HG03097 (cell line): ENCODE measurements at regions not wholly inside any gene's neighbourhood (a gene's known extent, or its start where the extent isn't known, plus 50 kb on each side); places are given as distances from the start of the nearest gene placed in this dataset.

Experiments used
- ATAC-seq: cut with Tn5 transposase; IDR thresholded peaks from one replicate; pipeline ENCODE4 v1.9.1; 2021; ENCODE audit not compliant: unreplicated experiment, low FRiP score

DNA sequence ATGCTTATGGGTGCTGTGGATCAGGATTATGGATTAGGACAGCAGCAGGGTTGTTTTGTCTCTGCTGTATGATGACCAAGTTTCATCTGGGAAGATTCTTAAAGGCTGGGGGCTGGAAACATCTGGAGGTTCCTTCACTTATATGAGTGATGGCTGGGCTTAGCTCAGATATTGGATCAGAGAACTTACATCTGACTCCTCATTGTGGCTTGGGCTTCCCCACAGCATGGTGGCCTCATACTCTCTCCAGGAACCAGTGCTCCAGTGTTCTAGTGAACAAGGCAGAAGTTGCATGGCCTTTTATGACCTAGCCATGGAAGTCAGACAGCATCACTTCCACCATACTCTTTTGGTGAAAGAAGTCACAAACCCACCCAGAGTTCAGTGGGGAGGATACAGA, 336.1 kb upstream of the TBX3 start:
- no peak for ATAC-seq

DNA sequence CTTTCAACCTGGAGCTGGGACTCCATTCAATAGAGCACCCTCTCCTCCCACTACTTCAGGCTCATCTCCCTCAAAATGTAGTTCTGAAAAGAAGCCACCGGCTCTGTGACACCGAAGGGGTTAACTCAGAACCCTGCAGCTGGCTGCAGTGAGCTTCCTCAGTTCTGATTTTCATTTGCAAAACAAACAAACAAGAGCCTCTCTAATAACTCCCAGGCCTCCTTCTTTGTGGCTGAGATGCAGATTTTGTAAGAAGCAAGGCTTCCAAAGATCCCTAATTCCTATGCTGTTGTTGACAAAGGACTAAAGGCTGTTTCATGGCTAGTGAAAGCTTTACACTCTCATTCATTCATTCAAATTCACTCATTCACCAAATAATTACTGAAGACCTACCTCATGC, 333.4 kb upstream of the TBX3 start:
- no peak for ATAC-seq

DNA sequence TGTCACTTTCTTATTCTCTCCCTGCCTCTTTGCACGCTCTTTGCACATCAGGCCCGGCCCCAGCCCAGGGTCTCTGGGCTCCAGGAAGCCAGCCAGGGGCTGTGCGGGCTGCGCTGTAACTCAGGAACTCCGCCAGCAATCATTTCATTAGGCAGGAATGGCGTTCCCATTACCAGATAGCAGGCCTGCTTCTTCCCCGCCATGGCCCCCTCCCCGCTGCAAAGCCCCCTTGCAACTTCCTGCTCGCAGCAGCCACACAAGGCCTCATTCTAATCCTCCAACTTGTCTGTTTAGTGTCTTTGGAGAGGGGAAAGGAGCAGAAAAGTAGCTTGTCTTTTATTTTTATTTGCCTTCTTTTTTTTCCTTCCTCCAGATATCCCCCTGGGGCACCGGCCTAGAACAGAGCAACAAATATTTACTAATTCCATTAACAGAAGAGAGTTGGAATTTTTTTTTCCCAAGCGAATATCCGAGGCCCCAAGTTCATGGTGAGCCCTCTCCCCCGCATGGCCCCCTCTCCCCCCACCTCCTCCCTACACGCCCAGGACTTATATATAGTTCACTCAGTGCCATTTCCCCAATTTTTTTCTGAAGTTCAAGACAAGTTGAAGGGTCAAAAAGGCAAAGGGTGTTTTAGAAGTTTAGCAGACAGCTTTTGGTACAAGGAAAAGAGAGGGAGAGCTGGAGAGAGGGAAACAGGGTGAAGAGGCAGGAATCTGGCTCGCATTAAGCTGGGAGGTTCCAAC, 329.4 kb upstream of the TBX3 start:
- no peak for ATAC-seq

DNA sequence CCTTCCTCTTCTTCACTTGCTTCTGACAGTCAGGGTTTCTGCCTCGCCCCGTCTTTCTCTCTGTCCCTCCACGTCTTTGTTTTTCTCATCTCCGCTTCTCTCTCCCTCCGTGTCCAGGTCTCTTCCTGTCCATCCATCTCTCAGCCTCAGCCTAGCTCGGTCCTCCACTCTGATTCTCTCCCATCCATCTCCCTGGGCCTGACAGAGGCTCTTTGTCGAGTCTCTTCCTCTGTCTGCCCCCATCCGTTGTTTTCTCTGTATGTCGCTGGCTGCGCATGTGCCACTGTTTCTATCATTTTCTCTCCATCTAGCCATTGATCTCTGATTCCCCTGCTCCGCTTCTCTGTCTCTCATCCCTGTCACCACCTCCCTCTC, 328.9 kb upstream of the TBX3 start:
- no peak for ATAC-seq

DNA sequence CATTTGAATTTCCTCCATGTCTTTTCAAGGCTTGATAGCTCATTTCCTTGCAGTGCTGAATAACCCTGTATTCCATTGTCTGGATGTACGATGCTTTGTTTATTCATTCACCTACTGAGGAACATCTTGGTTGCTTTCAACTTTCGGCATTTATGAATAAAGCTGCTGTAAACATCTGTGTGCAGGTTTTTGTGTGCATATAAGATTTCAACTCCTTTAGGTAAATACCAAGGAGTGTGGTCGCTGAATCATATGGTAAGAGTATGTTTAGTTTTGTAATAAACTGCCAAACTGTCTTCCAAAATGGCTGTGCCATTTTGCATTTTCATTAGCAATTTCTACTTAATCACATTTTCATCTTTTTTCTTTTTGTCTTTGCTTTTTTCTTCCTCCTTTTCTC, 327.7 kb upstream of the TBX3 start:
- ATAC-seq, result no peak

DNA sequence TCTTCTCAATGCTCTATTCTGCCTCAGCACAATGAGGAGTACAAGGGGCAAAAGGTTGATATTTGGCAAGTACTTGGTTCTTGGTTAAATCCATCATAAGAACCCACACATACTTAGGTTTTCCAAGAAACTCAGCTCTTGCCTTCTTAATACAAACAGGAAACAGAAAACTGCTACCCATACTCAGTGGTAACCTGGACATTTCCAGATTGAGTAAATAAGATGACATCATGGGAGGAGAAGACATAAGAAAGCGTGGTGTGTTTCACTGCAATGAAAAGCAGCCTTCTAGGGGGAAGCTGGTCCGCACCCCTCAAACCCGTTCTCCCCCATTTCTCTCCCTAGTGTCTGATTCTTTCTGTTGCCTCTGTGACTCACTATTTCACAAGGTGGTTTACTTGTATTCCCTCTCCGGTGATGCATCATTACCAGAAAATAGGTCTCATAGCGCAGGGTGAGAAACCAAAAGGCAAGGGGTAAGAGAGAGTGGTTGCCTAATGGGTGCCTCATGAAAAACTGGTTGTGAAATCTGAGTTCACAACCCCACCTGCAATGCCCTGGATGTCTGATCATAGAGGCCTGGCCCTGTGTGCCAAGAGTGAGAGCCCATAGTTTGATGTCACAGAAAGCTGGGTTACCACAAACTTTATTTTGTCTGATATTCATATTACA, 326.5 kb upstream of the TBX3 start:
- ATAC-seq, result no peak

DNA sequence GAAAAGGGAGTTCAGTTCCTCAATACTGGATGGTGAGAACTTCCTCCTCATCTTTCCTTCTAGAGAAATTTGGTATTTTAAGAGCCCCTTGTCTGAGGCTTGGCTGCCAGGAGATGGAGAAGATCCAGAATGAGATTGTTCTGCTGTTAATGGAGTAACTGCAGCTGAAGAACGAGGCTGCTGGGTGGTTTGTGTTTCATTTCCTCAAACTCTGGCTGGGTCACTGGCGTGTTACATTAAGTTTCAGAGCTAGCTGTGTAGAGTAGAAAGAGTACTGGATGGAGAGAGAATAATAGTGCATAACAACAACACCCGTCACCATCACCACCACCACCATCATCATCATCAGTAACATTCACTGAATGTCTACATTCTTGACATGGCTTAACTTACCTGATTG, 325.0 kb upstream of the TBX3 start:
- no peak for ATAC-seq

DNA sequence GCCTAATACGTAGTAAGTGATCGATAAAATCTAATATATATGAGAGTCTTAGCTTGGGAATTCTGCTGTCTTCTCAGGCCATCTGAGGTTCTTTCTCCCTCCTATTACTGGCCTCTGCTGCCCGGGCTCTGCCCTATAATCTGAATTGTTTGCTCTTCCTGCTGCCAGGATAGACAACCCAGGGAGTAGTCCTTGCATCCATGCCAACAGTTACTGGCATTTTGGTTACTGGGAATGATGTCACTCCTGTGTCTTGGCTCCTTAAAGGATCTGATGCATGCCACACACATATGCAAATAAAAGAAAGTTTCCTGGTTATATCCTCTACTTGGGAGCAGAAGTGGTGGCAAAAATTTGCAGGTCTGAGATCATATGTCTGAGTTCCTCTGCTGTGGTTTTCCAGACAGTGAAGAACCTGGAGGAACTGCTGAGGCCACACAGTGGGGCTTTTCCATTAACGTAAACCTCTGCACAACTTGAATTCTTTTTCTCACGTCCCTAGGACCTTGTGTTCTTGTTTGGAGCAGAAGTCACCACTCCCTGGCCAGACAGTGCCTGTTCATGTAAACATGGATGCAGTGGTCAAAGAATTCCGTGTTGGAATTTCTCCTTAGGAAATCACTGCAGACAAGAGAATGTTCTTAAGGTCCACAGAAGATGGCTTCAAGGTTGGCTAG, 320.6 kb upstream of the TBX3 start:
- ATAC-seq, result no peak

DNA sequence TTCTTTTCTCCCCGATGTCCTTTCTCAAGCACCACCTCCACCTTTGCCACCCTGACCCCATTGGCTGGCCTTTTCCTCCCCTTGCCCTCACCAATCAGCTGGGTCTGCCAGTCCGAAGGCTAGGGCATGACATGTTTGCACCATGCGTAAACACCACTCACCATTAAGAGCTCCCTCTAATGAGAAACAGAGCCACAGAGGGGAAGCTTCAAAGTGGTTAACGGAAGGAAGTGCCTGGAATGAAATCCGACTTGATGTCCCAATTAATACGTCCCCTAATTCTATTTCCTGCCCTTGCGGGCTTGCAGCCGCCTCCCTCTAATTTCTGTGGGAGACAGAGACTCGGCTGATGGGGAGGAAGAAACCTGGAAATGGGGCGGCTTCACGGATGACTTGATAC, 318.5 kb upstream of the TBX3 start:
- ATAC-seq, result no peak

DNA sequence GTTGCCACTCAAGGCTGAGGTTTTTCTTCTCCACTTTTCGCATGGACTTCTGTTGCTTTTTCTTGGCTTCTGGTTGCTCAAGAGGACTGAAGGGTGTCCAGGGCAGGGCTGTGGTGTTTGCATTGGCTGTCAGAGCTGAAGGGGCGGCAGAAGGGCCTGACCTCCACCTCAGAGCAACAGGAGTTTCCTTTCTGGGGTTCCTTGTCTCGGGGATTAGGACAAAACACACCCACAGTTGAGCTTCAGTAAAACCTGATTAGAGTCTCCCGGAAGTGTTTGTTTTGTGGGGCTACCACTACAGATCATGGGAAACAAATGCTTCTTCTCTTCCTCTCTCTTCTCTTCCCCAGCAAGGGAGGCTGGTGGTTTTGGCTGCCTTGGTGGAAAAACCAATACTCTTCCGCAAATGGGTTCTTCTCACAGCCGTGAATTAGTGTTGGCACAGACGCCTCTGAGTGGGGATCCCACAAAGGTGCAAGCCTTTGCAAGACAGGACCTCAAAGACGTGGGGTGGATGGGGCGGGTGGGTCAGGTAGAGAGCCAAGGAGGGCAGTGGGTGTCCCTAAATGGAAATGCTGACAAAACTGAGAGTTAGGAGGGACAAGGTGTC, 317.7 kb upstream of the TBX3 start:
- ATAC-seq, result no peak

DNA sequence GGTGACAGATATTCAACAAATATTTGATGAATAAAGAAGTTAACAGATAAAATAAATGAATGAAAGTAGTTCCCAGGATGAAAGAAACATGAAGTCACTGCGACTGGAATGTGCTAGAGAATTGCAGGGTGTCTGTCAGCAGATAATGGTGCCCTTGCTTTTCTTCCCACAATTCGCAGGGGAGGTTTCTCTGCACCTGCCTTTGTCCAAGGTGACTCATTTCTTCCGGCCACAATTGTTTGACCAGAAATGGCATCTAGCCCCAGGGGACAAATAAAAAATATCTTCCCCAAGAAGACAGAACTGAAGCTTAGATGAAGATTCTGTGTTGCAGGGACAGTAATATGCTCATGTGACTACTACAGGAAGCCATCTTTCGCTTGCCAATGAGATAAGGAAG, 316.1 kb upstream of the TBX3 start:
- ATAC-seq, result no peak

DNA sequence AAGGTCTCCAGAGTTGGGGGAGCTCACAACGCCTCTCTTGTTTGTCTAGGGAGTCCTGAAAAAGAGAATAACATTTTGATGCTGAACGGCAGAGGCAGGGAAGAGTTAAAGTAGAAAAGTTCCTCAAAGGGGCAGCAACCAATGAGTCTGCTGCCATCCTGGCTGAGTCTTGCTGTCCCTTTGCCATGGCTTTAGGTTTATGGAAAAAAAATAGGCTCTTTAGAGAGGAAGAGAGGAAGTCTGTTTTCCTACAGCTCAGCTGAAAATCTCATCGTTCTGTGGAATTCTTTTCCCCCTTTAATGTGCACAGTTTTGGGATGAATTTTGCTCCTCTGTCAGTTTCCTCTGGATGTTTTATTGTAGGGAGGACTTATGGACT, 314.8 kb upstream of the TBX3 start:
- ATAC-seq, result no peak

DNA sequence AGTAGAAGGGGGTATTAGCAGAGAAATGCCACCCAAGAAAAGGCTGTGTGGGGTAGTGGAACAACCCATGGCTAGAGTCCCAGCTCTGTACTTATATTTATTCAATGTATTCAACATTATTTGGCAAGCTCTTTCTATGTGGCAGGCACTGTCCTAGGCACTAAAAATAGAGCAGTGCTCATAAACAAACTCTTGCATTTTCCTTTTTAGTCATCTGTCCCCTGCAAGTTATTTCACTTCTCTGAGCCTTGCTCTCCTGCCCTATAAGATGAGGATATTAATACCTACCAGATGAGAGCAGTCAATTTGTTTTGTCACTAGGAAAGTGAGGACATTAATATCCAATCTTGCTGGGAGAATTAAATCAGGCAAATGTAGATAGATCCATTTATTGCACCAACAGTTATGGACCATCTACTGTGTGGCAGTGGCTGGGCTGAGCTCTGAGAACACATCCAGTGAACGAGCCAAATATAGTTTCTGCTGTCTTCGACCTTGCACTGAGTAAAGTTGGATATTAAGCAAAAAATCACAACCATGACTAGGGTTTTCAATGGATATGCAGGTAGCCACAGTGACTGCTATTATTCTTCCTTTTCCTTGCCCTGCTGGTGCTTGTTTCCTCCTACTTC, 314.3 kb upstream of the TBX3 start:
- ATAC-seq, result no peak

DNA sequence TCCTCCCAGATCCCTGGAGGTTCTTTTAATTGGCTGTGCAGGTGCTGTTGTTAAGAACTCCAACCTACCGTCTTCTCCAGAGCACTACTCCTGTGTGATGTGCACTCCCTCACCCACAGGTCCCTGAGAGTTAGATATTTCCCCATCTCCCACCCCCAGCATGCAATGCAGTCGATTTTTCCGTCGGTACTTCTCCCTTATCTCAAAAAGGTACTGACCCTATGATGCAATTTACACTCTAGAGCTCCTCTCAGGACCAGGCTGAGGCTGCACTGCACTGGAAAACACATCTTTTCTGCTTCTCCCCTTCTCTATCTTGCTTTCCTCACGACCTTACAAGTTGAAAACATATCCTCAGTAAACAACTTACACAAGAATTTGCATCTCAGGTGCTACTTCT, 312.4 kb upstream of the TBX3 start:
- no peak for ATAC-seq

DNA sequence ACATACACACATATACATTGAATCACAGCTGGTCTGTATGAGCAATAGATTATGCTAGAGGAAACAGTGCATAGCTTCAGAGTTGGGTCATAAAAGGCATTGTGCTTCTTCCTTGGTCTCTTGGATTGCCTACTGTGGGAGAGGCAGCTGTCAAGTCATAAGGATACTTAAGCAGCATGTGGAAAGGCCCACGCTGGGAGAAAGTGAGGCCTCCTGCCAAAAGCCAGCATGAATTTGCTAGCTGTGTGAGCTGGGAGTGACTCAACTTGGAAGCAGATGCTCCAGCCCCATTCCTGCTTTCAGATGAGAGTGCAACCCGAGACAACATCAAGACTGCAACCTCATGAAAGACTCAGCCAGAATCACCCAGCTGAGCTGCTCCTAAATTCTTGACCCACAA, 311.9 kb upstream of the TBX3 start:
- no peak for ATAC-seq

DNA sequence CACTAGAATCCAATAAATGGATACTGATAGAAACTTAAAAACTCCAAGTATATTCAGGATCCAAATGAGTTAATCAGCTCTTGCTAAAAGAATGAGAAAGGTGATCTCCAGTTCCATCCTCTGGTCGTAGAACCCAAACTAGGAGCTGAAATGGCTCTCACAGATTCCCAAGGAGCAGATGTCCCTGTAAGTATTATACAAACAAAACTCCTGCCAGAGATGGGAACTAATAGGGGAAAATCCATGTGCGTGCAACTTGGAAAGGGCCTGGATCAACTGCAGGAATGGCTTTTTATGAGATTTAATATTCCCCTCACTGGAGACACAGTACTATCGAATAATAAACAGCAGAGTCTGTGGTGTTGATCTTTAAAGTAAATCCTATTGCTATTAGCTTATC, 309.2 kb upstream of the TBX3 start:
- ATAC-seq, result no peak

DNA sequence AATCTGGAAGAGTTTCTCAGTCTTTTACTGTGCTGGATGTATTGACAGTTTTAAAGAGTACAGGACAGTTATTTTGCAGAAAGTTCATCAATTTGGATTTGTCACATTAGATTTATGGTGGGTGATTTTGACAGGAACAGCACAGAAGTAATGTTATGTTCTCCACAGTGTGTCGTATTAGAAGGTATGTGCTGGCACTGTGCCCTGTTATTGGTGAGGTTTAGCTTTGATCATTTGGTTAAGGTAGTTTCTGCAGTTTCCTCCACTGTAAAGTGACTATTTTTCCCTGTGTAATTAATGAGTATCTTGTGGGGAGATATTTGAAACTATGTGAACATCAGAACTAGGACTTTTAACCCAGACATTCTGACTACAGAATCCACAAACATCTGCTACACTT, 308.5 kb upstream of the TBX3 start:
- no peak for ATAC-seq

DNA sequence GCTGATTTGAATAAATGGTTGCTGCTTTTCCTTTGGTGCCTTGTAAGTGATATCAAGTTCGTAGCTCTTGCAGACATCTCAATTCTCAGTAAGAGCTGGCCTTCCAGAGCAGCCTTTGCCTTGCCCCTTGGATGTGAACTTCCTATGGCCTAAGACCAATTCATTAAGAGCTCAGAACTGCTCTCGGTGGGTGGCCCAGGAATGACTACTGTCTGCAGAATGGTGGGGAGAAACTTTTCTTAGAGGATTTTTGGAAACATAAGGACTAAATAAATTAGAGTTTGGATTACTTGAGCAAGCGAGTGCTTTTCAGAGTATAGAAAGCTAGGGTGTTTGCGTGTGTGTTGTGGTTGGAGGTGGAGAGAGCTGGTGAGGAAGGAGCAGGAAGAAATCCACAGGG, 306.4 kb upstream of the TBX3 start:
- no peak for ATAC-seq

DNA sequence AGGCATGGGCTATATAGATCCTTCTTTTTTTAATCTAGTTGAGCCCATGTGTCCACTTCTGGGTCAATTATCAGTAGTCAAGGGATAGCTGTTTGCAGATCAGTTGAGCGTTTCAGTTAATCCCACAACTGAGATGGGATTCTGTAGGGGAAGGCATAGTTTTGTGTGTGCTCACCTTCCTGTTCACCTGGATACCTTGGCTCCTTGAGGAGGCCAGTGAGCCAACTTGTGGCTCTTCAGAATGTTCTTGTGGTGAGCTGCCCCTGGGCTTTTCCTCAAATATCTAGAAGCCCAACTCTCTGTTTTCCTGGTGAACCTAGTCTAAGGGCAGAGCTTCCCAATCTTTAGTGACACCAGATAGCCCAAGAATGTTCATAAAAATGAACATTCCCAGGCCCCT, 302.9 kb upstream of the TBX3 start:
- no peak for ATAC-seq

DNA sequence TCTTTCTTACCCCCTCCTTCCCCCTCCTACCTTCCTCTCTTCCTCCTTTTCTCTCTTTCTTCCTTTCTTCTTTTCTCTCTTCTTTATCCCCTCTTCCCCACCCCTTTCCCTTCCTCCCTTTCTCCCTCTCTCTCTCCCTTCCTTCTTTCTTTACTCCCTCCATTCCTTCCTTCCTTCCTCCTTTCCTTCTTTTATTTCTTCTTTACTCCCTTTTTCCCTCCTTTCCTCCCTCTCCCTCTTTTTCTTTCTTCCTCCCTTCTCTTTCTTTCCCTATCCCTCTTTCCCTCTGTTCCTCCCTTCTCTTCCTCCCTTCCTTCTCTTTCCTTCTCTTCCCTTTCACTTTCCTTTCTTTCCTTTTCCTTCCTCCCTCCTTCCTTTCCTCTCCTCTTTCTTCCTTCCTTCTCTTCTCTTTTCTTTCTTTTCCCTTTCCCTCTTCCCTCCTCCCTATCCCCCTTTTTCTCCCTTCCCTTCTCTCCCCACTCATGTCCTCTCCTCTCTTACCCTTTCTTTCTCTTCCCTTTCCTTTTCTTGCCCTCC, 302.3 kb upstream of the TBX3 start:
- no peak for ATAC-seq

DNA sequence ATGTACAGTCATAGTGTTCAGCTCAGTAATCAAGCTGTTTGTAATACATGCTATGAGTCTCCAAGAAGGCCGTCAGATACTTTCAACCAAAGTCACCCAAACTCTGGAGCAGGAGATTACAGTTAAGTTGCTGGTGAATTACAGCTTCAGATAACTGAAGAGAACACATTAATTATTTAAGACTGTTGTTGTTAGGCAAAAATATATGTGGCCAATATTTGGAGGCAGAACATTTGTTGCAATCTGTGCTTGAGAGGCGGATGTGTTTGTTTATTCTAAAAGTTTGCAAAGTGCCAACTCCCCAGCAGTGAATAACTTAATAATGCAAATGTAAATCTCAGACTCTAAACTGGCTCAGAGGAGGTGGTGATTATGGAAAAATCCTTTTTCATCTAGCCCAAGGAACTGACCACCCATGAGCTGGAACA, 300.7 kb upstream of the TBX3 start:
- ATAC-seq, result no peak
